ENCODE measurements at regions not wholly inside any gene's neighbourhood (a gene's known extent, or its start where the extent isn't known, plus 50 kb on each side); places are given as distances from the start of the nearest gene placed in this dataset.

DNA sequence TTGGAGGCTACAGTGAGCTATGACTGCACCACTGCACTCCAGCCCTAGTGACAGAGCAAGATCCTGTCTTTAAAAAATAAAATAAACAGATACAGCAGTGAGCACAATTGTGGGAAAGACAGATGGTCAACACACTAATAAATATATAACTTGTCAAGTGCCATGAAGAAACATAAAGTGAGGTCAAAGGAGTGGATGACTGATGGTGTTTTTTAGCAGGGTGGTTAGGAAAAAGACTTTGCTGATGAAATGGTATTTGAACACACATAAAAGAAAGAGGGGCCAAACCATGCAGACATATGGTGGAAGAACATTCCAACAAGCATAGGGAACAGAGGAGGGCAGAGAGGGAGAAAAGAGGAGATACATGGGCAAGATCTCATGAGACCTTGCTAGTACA, 392.7 kb upstream of the AUTS2 start:
- H3K27ac ChIP-seq, result no peak overlapping the region
- H3K36me3 ChIP-seq, result no peaks in the 10 kb centered on the region
- ATAC-seq, result no peak
- TF ChIP-seq, protein P1, sequence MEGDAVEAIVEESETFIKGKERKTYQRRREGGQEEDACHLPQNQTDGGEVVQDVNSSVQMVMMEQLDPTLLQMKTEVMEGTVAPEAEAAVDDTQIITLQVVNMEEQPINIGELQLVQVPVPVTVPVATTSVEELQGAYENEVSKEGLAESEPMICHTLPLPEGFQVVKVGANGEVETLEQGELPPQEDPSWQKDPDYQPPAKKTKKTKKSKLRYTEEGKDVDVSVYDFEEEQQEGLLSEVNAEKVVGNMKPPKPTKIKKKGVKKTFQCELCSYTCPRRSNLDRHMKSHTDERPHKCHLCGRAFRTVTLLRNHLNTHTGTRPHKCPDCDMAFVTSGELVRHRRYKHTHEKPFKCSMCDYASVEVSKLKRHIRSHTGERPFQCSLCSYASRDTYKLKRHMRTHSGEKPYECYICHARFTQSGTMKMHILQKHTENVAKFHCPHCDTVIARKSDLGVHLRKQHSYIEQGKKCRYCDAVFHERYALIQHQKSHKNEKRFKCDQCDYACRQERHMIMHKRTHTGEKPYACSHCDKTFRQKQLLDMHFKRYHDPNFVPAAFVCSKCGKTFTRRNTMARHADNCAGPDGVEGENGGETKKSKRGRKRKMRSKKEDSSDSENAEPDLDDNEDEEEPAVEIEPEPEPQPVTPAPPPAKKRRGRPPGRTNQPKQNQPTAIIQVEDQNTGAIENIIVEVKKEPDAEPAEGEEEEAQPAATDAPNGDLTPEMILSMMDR (IDR thresholded peaks at IDR 0.05), result no peak
- TF ChIP-seq EP300 (IDR thresholded peaks at IDR 0.05), result no peak
- TF ChIP-seq POLR2A (IDR thresholded peaks at IDR 0.05), result no peak
- TF ChIP-seq POLR2AphosphoS5 (IDR thresholded peaks at IDR 0.05), result no peak
- H3K4me1 ChIP-seq, result no peaks in the 10 kb centered on the region
- H3K4me3 ChIP-seq, result no peak overlapping the region
- H3K9me3 ChIP-seq, result no peaks in the 10 kb centered on the region
- no peaks in the 10 kb centered on the region for H3K27me3 ChIP-seq

DNA sequence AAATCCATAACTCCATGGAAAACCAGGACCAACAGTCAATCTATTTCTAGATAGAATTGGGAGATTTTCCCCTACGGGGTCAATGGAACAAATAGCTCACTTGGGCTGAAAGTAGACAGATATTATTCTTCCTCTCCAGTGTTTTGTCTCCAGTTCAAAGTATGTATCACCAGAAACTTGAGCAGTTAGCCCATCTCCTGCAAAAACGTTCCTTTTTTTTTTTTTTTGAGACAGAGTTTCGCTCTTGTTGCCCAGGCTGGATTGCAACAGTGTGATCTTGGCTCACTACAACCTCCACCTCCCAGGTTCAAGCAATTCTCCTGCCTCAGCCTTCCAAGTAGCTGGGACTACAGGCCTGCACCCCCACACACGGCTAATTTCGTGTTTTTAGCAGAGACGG, 390.0 kb upstream of the AUTS2 start:
- Histone ChIP-seq H3K9me3 (no peaks in the 10 kb centered on the region), H3K27ac (no peak overlapping the region), H3K4me1 (no peaks in the 10 kb centered on the region), H3K4me3 (no peak overlapping the region), H3K27me3 (no peaks in the 10 kb centered on the region), H3K36me3 (no peaks in the 10 kb centered on the region)
- WGBS, 2 donors (ENCODE audit: low coverage in 1 of 2), result 70 to 79% methylated on average over 3 to 6 of the region's 6 CpGs
- ATAC-seq, result no peak
- TF ChIP-seq, protein P1 (IDR thresholded peaks at IDR 0.05), result no peak
- no peak for TF ChIP-seq POLR2A (IDR thresholded peaks at IDR 0.05)
- TF ChIP-seq EP300 (IDR thresholded peaks at IDR 0.05), result no peak
- TF ChIP-seq POLR2AphosphoS5 (IDR thresholded peaks at IDR 0.05), result no peak

- TF ChIP-seq, protein P1 (IDR thresholded peaks at IDR 0.05), result no peak
- TF ChIP-seq EP300 (IDR thresholded peaks at IDR 0.05) (no peak), POLR2A (IDR thresholded peaks at IDR 0.05) (no peak), POLR2AphosphoS5 (IDR thresholded peaks at IDR 0.05) (no peak)
- Histone ChIP-seq H3K9me3 (no peaks in the 10 kb centered on the region), H3K4me3 (no peak overlapping the region), H3K4me1 (no peaks in the 10 kb centered on the region), H3K27me3 (no peaks in the 10 kb centered on the region), H3K27ac (no peak overlapping the region), H3K36me3 (no peaks in the 10 kb centered on the region)
- no peak for ATAC-seq
- WGBS, 2 donors (ENCODE audit: low coverage in 1 of 2), result 89% methylated on average over 6 of the region's 6 CpGs; no CpG with 5 or more reads in 1 of the 2 donors
These were observed 389.4 kb upstream of the AUTS2 start for GRCh38 chr7:69208848-69209247.

DNA sequence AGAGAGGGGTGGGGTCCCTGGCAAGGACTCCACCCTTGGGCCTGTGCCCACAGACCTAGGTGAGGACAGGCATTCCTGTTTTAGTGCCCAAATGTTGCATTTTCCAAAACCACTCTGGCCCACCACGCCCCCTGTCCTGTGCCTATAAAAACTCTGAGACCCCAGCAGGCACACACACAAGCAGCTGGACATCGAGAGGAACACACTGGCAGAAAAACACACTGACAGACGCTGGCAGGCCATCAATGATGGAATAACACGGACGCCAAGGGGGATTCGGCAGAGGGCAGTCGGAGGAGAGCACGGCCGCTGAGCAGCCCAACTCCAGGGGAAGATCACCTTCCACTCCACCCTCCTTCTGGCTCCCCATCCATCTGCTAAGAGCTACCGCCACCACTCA, 386.9 kb upstream of the AUTS2 start:
- WGBS, 2 donors (ENCODE audit: low coverage in 1 of 2), result 100% methylated on average over 1 of the region's 10 CpGs; no CpG with 5 or more reads in 1 of the 2 donors
- H3K4me1 ChIP-seq, result no peaks in the 10 kb centered on the region
- no peaks in the 10 kb centered on the region for H3K27me3 ChIP-seq
- no peak overlapping the region for H3K27ac ChIP-seq
- H3K36me3 ChIP-seq, result no peaks in the 10 kb centered on the region
- ATAC-seq, result no peak
- no peak for TF ChIP-seq POLR2A (IDR thresholded peaks at IDR 0.05)
- no peaks in the 10 kb centered on the region for H3K9me3 ChIP-seq
- H3K4me3 ChIP-seq, result no peak overlapping the region

GRCh38 chr7:69211739-69212138, 386.5 kb upstream of the AUTS2 start:
- Histone ChIP-seq H3K36me3 (no peaks in the 10 kb centered on the region), H3K27ac (no peak overlapping the region), H3K27me3 (no peaks in the 10 kb centered on the region), H3K4me1 (no peaks in the 10 kb centered on the region), H3K9me3 (no peaks in the 10 kb centered on the region), H3K4me3 (no peak overlapping the region)
- 93 to 96% methylated on average over 3 to 5 of the region's 6 CpGs for whole genome bisulfite sequencing, 2 donors (ENCODE audit: low coverage in 1 of 2)
- no peak for ATAC-seq
- TF ChIP-seq, protein P1 (IDR thresholded peaks at IDR 0.05), result no peak
- no peak for TF ChIP-seq EP300 (IDR thresholded peaks at IDR 0.05)
- TF ChIP-seq POLR2A (IDR thresholded peaks at IDR 0.05), result no peak
- no peak for TF ChIP-seq POLR2AphosphoS5 (IDR thresholded peaks at IDR 0.05)

Data from gastroesophageal sphincter (tissue), 4 donors.